ENCODE measurements at regions not wholly inside any gene's neighbourhood (a gene's known extent, or its start where the extent isn't known, plus 50 kb on each side); places are given as distances from the start of the nearest gene placed in this dataset.

DNA sequence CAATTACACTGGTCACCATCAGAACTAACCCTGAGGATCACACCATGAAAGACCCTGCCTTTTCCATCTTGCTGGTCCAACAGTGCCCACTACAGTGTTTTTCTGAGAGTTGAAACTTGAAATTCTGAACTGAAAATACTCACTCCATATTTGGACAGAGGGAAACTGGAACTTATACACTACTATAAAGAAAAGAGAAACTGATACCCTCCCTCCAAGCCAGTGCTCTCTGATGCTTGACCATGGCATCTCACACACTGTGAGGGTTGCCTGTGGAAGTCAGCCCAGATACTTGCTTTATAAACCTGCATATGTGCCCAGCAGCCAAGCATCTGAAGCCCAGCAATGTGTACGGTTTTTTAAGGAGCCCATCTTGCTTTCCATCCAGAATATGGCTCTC, 108.7 kb downstream of the FOXA2 start:
- Histone ChIP-seq H3K9me3 (no peaks in the 10 kb centered on the region), H3K4me1 (peaks cover 6 to 10% (median 8%) of the 10 kb centered on the region in 4 donors), H3K4me3 (no peak overlapping the region), H3K36me3 (no peaks in the 10 kb centered on the region), H3K27me3 (no peaks in the 10 kb centered on the region), H3K27ac (no peak overlapping the region)
- no peak for DNase-seq
- TF ChIP-seq EP300 (IDR thresholded peaks at IDR 0.05) (no peak), POLR2A (IDR thresholded peaks at IDR 0.05) (no peak), POLR2AphosphoS5 (IDR thresholded peaks at IDR 0.05) (no peak)
- TF ChIP-seq, protein P1, sequence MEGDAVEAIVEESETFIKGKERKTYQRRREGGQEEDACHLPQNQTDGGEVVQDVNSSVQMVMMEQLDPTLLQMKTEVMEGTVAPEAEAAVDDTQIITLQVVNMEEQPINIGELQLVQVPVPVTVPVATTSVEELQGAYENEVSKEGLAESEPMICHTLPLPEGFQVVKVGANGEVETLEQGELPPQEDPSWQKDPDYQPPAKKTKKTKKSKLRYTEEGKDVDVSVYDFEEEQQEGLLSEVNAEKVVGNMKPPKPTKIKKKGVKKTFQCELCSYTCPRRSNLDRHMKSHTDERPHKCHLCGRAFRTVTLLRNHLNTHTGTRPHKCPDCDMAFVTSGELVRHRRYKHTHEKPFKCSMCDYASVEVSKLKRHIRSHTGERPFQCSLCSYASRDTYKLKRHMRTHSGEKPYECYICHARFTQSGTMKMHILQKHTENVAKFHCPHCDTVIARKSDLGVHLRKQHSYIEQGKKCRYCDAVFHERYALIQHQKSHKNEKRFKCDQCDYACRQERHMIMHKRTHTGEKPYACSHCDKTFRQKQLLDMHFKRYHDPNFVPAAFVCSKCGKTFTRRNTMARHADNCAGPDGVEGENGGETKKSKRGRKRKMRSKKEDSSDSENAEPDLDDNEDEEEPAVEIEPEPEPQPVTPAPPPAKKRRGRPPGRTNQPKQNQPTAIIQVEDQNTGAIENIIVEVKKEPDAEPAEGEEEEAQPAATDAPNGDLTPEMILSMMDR (IDR thresholded peaks at IDR 0.05): no peak
- intact Hi-C loops (cut with DNase I; ENCODE audit: low total_unique reads): no loop called here
- 67 to 87% (median 81%) methylated on average over 1 of the region's 1 CpG for WGBS, 5 donors

DNA sequence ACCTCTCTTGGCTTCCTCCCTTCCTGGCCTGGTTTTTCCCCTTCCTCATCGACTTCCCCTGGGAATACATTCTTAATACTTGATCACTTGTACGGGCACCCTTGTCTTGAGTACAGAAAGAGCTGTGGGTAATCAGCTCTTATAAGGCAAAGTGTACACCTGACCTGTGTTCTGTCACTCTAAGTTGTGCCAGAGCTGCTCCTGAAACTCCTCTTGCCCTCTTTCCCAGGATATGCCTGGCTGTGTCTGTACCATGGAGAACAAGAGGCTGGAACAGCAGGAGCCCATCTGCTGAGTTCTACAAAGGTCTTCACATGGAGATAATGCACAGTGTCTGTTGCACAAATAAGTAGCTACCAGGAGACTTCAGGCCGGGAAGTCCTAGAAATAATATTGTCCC, 110.1 kb downstream of the FOXA2 start:
- intact Hi-C loops (cut with DNase I; ENCODE audit: low total_unique reads): no loop called here
- 43 to 59% (median 45%) methylated on average over 3 of the region's 3 CpGs for WGBS, 5 donors
- H3K27me3 ChIP-seq: no peaks in the 10 kb centered on the region
- no peaks in the 10 kb centered on the region for H3K9me3 ChIP-seq
- H3K36me3 ChIP-seq: no peaks in the 10 kb centered on the region
- peak in 1 of 2 donors; percentile 36 for DNase-seq
- peak overlapping the region in 1 of 5 donors; percentile 26 for H3K27ac ChIP-seq
- peak in 1 of 3 donors; percentile 21 for TF ChIP-seq POLR2AphosphoS5 (IDR thresholded peaks at IDR 0.05)
- no peak for TF ChIP-seq POLR2A (IDR thresholded peaks at IDR 0.05)
- TF ChIP-seq EP300 (IDR thresholded peaks at IDR 0.05): no peak
- TF ChIP-seq, protein P1 (IDR thresholded peaks at IDR 0.05): no peak
- H3K4me3 ChIP-seq: no peak overlapping the region
- peaks cover 7 to 15% (median 9%) of the 10 kb centered on the region in 4 donors for H3K4me1 ChIP-seq

DNA sequence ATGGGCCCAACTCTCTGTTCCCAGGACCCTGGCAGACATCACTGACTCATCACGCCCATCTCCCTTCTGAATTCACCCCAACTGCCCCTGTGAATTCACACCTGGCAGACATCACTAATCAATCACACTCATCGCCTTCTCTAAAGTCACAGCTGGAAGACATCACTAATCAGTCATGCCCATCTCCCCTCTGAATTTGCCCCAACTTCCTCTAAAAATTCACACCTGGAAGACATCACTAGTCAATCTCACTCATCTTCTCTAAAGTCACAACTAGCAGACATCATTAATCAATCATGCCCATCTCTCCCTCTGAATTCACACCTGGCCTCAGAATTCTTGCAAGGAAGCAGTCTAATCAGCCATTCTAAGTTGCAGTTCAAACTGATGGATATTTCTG, 111.1 kb downstream of the FOXA2 start:
- intact Hi-C loops (cut with DNase I; ENCODE audit: low total_unique reads): no loop called here

DNA sequence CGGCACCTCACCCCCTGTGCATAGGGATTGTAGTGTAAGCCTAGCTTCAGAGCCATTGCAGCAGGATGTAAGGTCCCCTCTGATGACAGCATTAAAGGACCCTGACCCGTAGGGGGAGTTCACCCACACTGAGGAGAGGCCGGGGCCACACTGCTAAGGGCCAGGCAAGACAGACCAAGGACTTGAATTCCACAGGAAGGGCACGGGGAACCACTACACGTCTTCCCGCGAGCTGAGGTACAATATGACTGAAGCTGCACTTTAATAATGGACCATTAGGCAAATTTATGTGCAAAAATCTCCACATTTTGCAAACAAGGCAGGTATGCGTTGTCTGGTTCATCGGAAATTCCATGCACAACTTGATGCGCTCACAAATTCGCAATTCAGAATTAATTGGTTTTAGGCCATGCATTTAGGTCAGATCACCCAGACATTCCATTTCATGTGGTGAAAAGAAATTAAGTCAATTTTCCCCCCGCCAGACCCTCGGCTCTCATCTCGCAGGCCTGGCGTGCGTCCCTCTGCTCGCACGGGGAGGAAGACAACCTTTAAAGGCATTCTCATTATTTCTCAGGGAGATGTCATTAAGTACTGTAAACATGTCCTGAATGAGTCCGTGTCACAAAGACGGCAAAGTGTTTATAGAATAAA, 111.8 kb downstream of the FOXA2 start:
- intact Hi-C loops (cut with DNase I; ENCODE audit: low total_unique reads): no loop called here
- TF ChIP-seq, protein P1 (IDR thresholded peaks at IDR 0.05): no peak
- no peak for TF ChIP-seq EP300 (IDR thresholded peaks at IDR 0.05)
- TF ChIP-seq POLR2A (IDR thresholded peaks at IDR 0.05): no peak

More for the DNA sequence above, 111.1 kb downstream of the FOXA2 start:
- DNase-seq: no peak
- H3K9me3 ChIP-seq: no peaks in the 10 kb centered on the region
- H3K27me3 ChIP-seq: no peaks in the 10 kb centered on the region
- peaks cover 7 to 15% (median 9%) of the 10 kb centered on the region in 4 donors for H3K4me1 ChIP-seq
- H3K27ac ChIP-seq: no peak overlapping the region
- H3K36me3 ChIP-seq: no peaks in the 10 kb centered on the region
- no peak overlapping the region for H3K4me3 ChIP-seq
- TF ChIP-seq EP300 (IDR thresholded peaks at IDR 0.05) (no peak), POLR2AphosphoS5 (IDR thresholded peaks at IDR 0.05) (no peak), POLR2A (IDR thresholded peaks at IDR 0.05) (no peak)
- TF ChIP-seq, protein P1 (IDR thresholded peaks at IDR 0.05): no peak
- 83 to 93% (median 89%) methylated on average over 2 of the region's 2 CpGs for WGBS, 5 donors

More for the DNA sequence above, 111.8 kb downstream of the FOXA2 start:
- no peak for DNase-seq
- WGBS, 5 donors: 72 to 89% (median 85%) methylated on average over 20 of the region's 20 CpGs
- Histone ChIP-seq H3K27ac (no peak overlapping the region), H3K9me3 (no peaks in the 10 kb centered on the region), H3K4me3 (no peak overlapping the region), H3K27me3 (no peaks in the 10 kb centered on the region), H3K36me3 (no peaks in the 10 kb centered on the region), H3K4me1 (peaks cover 7 to 15% (median 9%) of the 10 kb centered on the region in 4 donors)

Data from stomach (tissue), 8 donors.